HCT116 (cell line): ENCODE measurements at regions not wholly inside any gene's neighbourhood (a gene's known extent, or its start where the extent isn't known, plus 50 kb on each side); places are given as distances from the start of the nearest gene placed in this dataset.

Source experiments
- ATAC-seq: fragments of 200-7000 bp; cut with Tn5 transposase; 2 replicates; pipeline ENCODE4 v1.9.1; 2020; ENCODE audit warnings: mild to moderate bottlenecking, moderate library complexity
- BruUV-seq: library from RNA; stranded (reverse); fragments of 400-500 nt; replicated peaks from 2 replicates; lab custom pipeline; 2021; lab: Mats Ljungman, UMichigan
- CTCF ChIA-PET: fragments of 300-600 bp; sonication (Branson Sonifier 250); formaldehyde crosslinking; loops from one replicate; lab custom pipeline; 2021; ENCODE audit warnings: antibody characterized with exemption; lab: Charles Lee
- POLR2A ChIA-PET: fragments of 300-600, 350-600 bp; sonication (Branson Sonifier 250); formaldehyde crosslinking; loops from one replicate; lab custom pipeline; 2021; ENCODE audit warnings: antibody characterized with exemption; lab: Charles Lee
- RAD21 ChIA-PET, 2 experiments: fragments of 300-600 bp; sonication (Branson Sonifier 250); formaldehyde crosslinking; loops; one replicate each; lab custom pipeline; 2023; ENCODE audit warnings: low total read pairs in 2 of 2; ENCODE audit not compliant: uncharacterized antibody in 2 of 2, unreplicated experiment in 2 of 2, low non-redundant PET in 1 of 2; lab: Charles Lee
- DNase-seq: peaks from one replicate; pipeline ENCODE4 v3.0.0-alpha.2; 2010; ENCODE audit warnings: low read depth, low spot score
- H2AFZ ChIP-seq: fragments of 200-600 bp; shearing (Covaris generic), sonication (generic); 2 replicates; pipeline ENCODE4 v1.6.1; 2017; ENCODE audit warnings: low read depth, mixed run types, mixed read lengths, antibody characterized with exemption, low read length; ENCODE audit not compliant: poor library complexity, severe bottlenecking
- H3K27ac ChIP-seq: 2 replicates; pipeline ENCODE4 v1.5.1; 2012; ENCODE audit warnings: low read depth, low read length
- H3K27me3 ChIP-seq: fragments of 200-600 bp; sonication (generic); 2 replicates; pipeline ENCODE4 v1.6.1; 2016; ENCODE audit warnings: mixed run types, low read length, mixed read lengths; ENCODE audit not compliant: insufficient read depth
- H3K36me3 ChIP-seq, 2 experiments: fragments of 200-500 bp in 1 of 2; fragments of 200-600 bp in 1 of 2; sonication (Bioruptor generic) in 1 of 2; sonication (generic) in 1 of 2; 2 replicates each; pipeline versions ENCODE4 v1.5.1 to v1.6.1; 2014 to 2016; ENCODE audit warnings: low read length in 2 of 2, inconsistent platforms in 1 of 2, mixed read lengths in 1 of 2, mixed run types in 1 of 2; ENCODE audit not compliant: insufficient read depth in 2 of 2, control insufficient read depth in 1 of 2
- H3K4me1 ChIP-seq, 2 experiments: fragments of 200-600 bp in 1 of 2; sonication (generic) in 1 of 2; 2 replicates each; pipeline versions ENCODE4 v1.5.1 to v1.6.1; 2012 to 2017; ENCODE audit warnings: low read length in 2 of 2, inconsistent platforms in 1 of 2, mild to moderate bottlenecking in 1 of 2, mixed read lengths in 1 of 2, mixed run types in 1 of 2, moderate library complexity in 1 of 2; ENCODE audit not compliant: insufficient read depth in 2 of 2, control insufficient read depth in 1 of 2
- H3K4me2 ChIP-seq: fragments of 200-600 bp; sonication (generic); 2 replicates; pipeline ENCODE4 v1.6.1; 2017; ENCODE audit warnings: mixed run types, low read length, mixed read lengths
- H3K4me3 ChIP-seq, 2 experiments: fragments of 200-600 bp in 1 of 2; sonication (generic) in 1 of 2; replicated peaks in 1 of 2; 2 replicates each; pipeline ENCODE4 v1.5.1; 2011 to 2016; ENCODE audit warnings: low read length in 2 of 2, control low read depth in 1 of 2, low read depth in 1 of 2, mild to moderate bottlenecking in 1 of 2, mixed read lengths in 1 of 2, mixed run types in 1 of 2
- H3K79me2 ChIP-seq: fragments of 200-600 bp; sonication (generic); 2 replicates; pipeline ENCODE4 v1.6.1; 2017; ENCODE audit warnings: mild to moderate bottlenecking, mixed run types, low read length, moderate library complexity, mixed read lengths; ENCODE audit not compliant: insufficient read depth
- H3K9ac ChIP-seq: fragments of 200-600 bp; sonication (generic); 2 replicates; pipeline ENCODE4 v1.6.1; 2016; ENCODE audit warnings: low read length, mixed read lengths
- H3K9me2 ChIP-seq: fragments of 200-600 bp; sonication (generic), shearing (Covaris generic); 2 replicates; pipeline ENCODE4 v1.6.1; 2017; ENCODE audit warnings: mixed run types, mild to moderate bottlenecking, moderate library complexity; ENCODE audit not compliant: insufficient read depth
- H3K9me3 ChIP-seq, 2 experiments: fragments of 200-500 bp in 1 of 2; fragments of 200-600 bp in 1 of 2; sonication (Bioruptor generic) in 1 of 2; sonication (generic) in 1 of 2; 2 replicates each; pipeline ENCODE4 v1.6.1; 2014 to 2017; ENCODE audit warnings: low read length in 2 of 2, mixed read lengths in 2 of 2, inconsistent platforms in 1 of 2, low read depth in 1 of 2, mild to moderate bottlenecking in 1 of 2, mixed run types in 1 of 2, moderate library complexity in 1 of 2; ENCODE audit not compliant: control insufficient read depth in 1 of 2, insufficient read depth in 1 of 2
- H4K20me1 ChIP-seq: fragments of 200-600 bp; sonication (generic), shearing (Covaris generic); 2 replicates; pipeline ENCODE4 v1.6.1; 2017; ENCODE audit warnings: mixed run types, mild to moderate bottlenecking, moderate library complexity; ENCODE audit not compliant: insufficient read depth
- CEBPB ChIP-seq: IDR thresholded peaks from 2 replicates; pipeline ENCODE4 v1.6.1; 2012; ENCODE audit warnings: low read depth
- ELF1 ChIP-seq: IDR thresholded peaks from 2 replicates; pipeline ENCODE4 v1.6.1; 2012; ENCODE audit warnings: low read depth, borderline replicate concordance
- JUND ChIP-seq: IDR thresholded peaks from 2 replicates; pipeline ENCODE4 v1.6.1; 2012
- POLR2A ChIP-seq: IDR thresholded peaks from 2 replicates; pipeline ENCODE4 v1.7.0; 2011; ENCODE audit warnings: borderline replicate concordance; ENCODE audit not compliant: insufficient read depth, insufficient read length; ENCODE audit errors: extremely low read depth
- RAD21 ChIP-seq: IDR thresholded peaks from 2 replicates; pipeline ENCODE4 v1.6.1; 2012; ENCODE audit warnings: low read depth, mild to moderate bottlenecking
- SP1 ChIP-seq: IDR thresholded peaks from 2 replicates; pipeline ENCODE4 v1.6.1; 2012; ENCODE audit warnings: low read depth
- SRF ChIP-seq: IDR thresholded peaks from 2 replicates; pipeline ENCODE4 v1.6.1; 2012; ENCODE audit warnings: low read depth
- TCF7L2 ChIP-seq: IDR thresholded peaks from 2 replicates; pipeline ENCODE4 v1.7.0; 2011; ENCODE audit warnings: borderline replicate concordance, inconsistent platforms; ENCODE audit not compliant: insufficient read depth, insufficient read length; ENCODE audit errors: extremely low read depth
- YY1 ChIP-seq: IDR thresholded peaks from 2 replicates; pipeline ENCODE4 v1.6.1; 2011; ENCODE audit warnings: low read length, low read depth, moderate library complexity, mild to moderate bottlenecking; ENCODE audit not compliant: insufficient replicate concordance; ENCODE audit errors: extremely low read depth
- ZFX ChIP-seq: fragments of 450-650 bp; IDR thresholded peaks from 2 replicates; pipeline ENCODE4 v1.6.1; 2017
- intact Hi-C: fragments of 100-400 bp; cut with micrococcal nuclease; formaldehyde crosslinking; loops from 2 replicates; pipeline ENCODE4 v1.10.0; 2022
- TF ChIP-seq, protein P1 (sequence below), 3 experiments: fragments of 200-600 bp in 1 of 3; sonication (generic) in 1 of 3; IDR thresholded peaks in 2 of 3; conservative IDR thresholded peaks in 1 of 3; 2 replicates each; pipeline ENCODE4 v1.5.1; 2012 to 2017; ENCODE audit warnings: low read depth in 2 of 3, low read length in 2 of 3, antibody characterized with exemption in 1 of 3, borderline replicate concordance in 1 of 3, control low read depth in 1 of 3, mild to moderate bottlenecking in 1 of 3, mixed read lengths in 1 of 3, mixed run types in 1 of 3, moderate library complexity in 1 of 3; ENCODE audit not compliant: insufficient read depth in 1 of 3
- TF ChIP-seq, protein P2 (sequence below): IDR thresholded peaks from 2 replicates; pipeline ENCODE4 v1.6.1; 2012
- TF ChIP-seq, protein P3 (sequence below): IDR thresholded peaks from 2 replicates; pipeline ENCODE4 v1.6.1; 2012; ENCODE audit warnings: low read depth

DNA sequence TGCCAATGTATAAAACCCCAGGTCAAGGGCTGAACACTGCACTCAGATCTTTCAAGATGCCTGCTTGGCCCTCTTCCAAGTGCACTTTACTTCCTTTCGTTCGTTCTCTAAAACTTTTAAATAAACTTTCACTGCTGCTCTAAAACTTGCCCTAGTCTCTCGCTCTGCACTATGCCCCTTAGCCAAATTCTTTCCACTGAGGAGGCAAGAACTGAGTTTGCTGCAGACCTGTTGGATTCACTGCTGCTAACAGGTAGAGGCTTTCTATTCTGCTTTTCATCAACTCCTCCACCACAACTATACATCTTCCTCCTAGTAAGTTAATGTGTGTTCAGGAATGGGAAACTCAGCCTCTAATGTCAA is 467.9 kb downstream of the MBD2 start:
- TF ChIP-seq RAD21 (no peak), TCF7L2 (no peak), CEBPB (no peak), SRF (no peak)
- ChIA-PET RAD21 (no interaction called here), POLR2A (no interaction called here), CTCF (no interaction called here)
- Histone ChIP-seq H3K36me3 (no peaks in the 10 kb centered on the region), H3K4me1 (no peaks in the 10 kb centered on the region), H3K27ac (no peak overlapping the region), H3K4me2 (no peak overlapping the region), H3K9me3 (no peaks in the 10 kb centered on the region; a peak in 1 of 4 replicates), H3K27me3 (no peaks in the 10 kb centered on the region), H3K9me2 (no peaks in the 10 kb centered on the region), H3K9ac (no peak overlapping the region), H3K4me3 (no peak overlapping the region), H3K79me2 (no peaks in the 10 kb centered on the region), H2AFZ (no peak overlapping the region), H4K20me1 (no peaks in the 10 kb centered on the region)
- no TSS peak for BruUV-seq
- no peak for ATAC-seq
- intact Hi-C loops, result no loop called here
- DNase-seq, result no peak

DNA sequence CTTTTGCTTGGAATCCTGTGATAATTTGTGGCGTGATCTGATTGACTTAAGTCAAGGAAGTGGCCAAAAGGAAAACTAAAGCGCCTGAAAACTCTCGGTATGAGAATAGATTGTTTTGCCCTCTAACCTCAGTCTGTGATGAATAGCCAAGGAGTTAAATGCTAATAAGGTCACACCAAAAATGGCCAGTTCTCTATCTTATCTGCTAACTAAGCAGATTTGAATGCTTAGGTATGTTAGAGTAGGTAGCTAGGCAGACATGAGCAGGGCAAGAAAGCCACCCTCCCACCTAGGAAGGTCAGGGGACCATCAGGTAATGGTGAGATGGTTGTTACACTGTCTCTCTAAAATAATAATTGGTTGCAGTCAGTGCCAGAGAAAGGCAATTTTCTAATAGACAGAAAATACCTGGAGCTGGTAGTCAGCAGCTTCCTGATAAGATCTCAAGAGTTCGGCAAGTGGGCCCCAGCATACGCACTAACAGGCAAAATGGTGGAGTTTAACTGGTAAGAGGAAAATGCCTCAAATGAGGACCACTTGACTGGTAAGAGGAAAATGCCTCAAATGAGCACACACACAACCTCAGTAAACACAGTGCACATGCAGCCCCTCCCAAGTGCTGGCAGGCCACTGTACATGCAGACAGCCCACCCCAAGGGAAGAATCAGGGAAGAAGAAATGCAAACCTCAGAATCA is 468.4 kb downstream of the MBD2 start:
- ATAC-seq (no peak), DNase-seq (no peak)
- H3K4me1 ChIP-seq, result no peaks in the 10 kb centered on the region
- ChIA-PET RAD21 (no interaction called here), CTCF (no interaction called here), POLR2A (no interaction called here)
- intact Hi-C loops, result no loop called here
- no peaks in the 10 kb centered on the region for H4K20me1 ChIP-seq
- H3K27ac ChIP-seq, result no peak overlapping the region
- H3K9ac ChIP-seq, result no peak overlapping the region
- H3K79me2 ChIP-seq, result no peaks in the 10 kb centered on the region
- H3K9me3 ChIP-seq, result no peaks in the 10 kb centered on the region; a peak in 1 of 4 replicates
- H2AFZ ChIP-seq, result no peak overlapping the region
- H3K9me2 ChIP-seq, result no peaks in the 10 kb centered on the region
- H3K27me3 ChIP-seq, result no peaks in the 10 kb centered on the region
- H3K4me3 ChIP-seq, result no peak overlapping the region
- no peaks in the 10 kb centered on the region for H3K36me3 ChIP-seq
- no peak overlapping the region for H3K4me2 ChIP-seq
- BruUV-seq, result no TSS peak
- TF ChIP-seq, protein P1, sequence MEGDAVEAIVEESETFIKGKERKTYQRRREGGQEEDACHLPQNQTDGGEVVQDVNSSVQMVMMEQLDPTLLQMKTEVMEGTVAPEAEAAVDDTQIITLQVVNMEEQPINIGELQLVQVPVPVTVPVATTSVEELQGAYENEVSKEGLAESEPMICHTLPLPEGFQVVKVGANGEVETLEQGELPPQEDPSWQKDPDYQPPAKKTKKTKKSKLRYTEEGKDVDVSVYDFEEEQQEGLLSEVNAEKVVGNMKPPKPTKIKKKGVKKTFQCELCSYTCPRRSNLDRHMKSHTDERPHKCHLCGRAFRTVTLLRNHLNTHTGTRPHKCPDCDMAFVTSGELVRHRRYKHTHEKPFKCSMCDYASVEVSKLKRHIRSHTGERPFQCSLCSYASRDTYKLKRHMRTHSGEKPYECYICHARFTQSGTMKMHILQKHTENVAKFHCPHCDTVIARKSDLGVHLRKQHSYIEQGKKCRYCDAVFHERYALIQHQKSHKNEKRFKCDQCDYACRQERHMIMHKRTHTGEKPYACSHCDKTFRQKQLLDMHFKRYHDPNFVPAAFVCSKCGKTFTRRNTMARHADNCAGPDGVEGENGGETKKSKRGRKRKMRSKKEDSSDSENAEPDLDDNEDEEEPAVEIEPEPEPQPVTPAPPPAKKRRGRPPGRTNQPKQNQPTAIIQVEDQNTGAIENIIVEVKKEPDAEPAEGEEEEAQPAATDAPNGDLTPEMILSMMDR (IDR thresholded peaks at IDR 0.05 in 2 of 3, conservative IDR thresholded peaks at IDR 0.05 in 1 of 3; ENCODE audit: borderline replicate concordance in 1 of 3, insufficient read depth in 1 of 3, low read depth in 2 of 3, low read length in 2 of 3), result no peak
- no peak for TF ChIP-seq POLR2A
- TF ChIP-seq ELF1, result no peak
- no peak for TF ChIP-seq SRF
- TF ChIP-seq JUND, result no peak
- TF ChIP-seq SP1, result no peak
- TF ChIP-seq, protein P2, sequence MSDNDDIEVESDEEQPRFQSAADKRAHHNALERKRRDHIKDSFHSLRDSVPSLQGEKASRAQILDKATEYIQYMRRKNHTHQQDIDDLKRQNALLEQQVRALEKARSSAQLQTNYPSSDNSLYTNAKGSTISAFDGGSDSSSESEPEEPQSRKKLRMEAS, result no peak
- no peak for TF ChIP-seq ZFX
- TF ChIP-seq, protein P3, sequence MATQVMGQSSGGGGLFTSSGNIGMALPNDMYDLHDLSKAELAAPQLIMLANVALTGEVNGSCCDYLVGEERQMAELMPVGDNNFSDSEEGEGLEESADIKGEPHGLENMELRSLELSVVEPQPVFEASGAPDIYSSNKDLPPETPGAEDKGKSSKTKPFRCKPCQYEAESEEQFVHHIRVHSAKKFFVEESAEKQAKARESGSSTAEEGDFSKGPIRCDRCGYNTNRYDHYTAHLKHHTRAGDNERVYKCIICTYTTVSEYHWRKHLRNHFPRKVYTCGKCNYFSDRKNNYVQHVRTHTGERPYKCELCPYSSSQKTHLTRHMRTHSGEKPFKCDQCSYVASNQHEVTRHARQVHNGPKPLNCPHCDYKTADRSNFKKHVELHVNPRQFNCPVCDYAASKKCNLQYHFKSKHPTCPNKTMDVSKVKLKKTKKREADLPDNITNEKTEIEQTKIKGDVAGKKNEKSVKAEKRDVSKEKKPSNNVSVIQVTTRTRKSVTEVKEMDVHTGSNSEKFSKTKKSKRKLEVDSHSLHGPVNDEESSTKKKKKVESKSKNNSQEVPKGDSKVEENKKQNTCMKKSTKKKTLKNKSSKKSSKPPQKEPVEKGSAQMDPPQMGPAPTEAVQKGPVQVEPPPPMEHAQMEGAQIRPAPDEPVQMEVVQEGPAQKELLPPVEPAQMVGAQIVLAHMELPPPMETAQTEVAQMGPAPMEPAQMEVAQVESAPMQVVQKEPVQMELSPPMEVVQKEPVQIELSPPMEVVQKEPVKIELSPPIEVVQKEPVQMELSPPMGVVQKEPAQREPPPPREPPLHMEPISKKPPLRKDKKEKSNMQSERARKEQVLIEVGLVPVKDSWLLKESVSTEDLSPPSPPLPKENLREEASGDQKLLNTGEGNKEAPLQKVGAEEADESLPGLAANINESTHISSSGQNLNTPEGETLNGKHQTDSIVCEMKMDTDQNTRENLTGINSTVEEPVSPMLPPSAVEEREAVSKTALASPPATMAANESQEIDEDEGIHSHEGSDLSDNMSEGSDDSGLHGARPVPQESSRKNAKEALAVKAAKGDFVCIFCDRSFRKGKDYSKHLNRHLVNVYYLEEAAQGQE, result no peak
- TF ChIP-seq RAD21, result no peak
- TF ChIP-seq YY1, result no peak
